Stimulated activated CD4-positive, alpha-beta T cell treated with anti-CD3 and anti-CD28 coated beads, TNF-alpha, amount 100 ng/mL, for 48 hours (primary cell): ENCODE measurements at regions not wholly inside any gene's neighbourhood (a gene's known extent, or its start where the extent isn't known, plus 50 kb on each side); places are given as distances from the start of the nearest gene placed in this dataset.

Experiments used
- DNase-seq, 3 donors: peaks; one replicate each; pipeline ENCODE4 v3.0.0-alpha.2; 2020; ENCODE audit warnings: low read depth in 3 of 3

- DNase-seq: no peak
Observed at GRCh38 chr7:155979994-155980393, 167.7 kb upstream of the SHH start.

- DNase-seq: no peak
Observed at GRCh38 chr7:155979566-155979965, 167.3 kb upstream of the SHH start.

- DNase-seq: no peak
Observed at GRCh38 chr7:155975490-155975889, 163.2 kb upstream of the SHH start.

- no peak for DNase-seq
Observed at GRCh38 chr7:155974186-155974897, 162.1 kb upstream of the SHH start.

GRCh38 chr7:155973451-155973997, 161.3 kb upstream of the SHH start:
- DNase-seq: no peak

- DNase-seq: no peak
Observed at GRCh38 chr7:155972651-155973390, 160.6 kb upstream of the SHH start.

GRCh38 chr7:155972247-155972646, 160.0 kb upstream of the SHH start:
- DNase-seq: no peak

- DNase-seq: no peak
Observed at GRCh38 chr7:155971180-155971770, 159.0 kb upstream of the SHH start.

- no peak for DNase-seq
Observed at GRCh38 chr7:155969192-155969929, 157.1 kb upstream of the SHH start.

GRCh38 chr7:155965010-155965409, 152.7 kb upstream of the SHH start:
- DNase-seq: peak in 1 of 3 donors; percentile 20

GRCh38 chr7:155964543-155964942, 152.3 kb upstream of the SHH start:
- DNase-seq: no peak

- DNase-seq: no peak
Observed at GRCh38 chr7:155963771-155964195, 151.5 kb upstream of the SHH start.

GRCh38 chr7:155963356-155963755, 151.1 kb upstream of the SHH start:
- DNase-seq: no peak

- no peak for DNase-seq
Observed at GRCh38 chr7:155962968-155963300, 150.7 kb upstream of the SHH start.

- DNase-seq: peak; percentile 20 to 42 (median 36)
Observed at GRCh38 chr7:155962191-155962967, 150.1 kb upstream of the SHH start.

GRCh38 chr7:155961241-155962190, 149.3 kb upstream of the SHH start:
- peak in 1 of 3 donors; percentile 14 for DNase-seq

GRCh38 chr7:155959894-155960293, 147.6 kb upstream of the SHH start:
- no peak for DNase-seq

GRCh38 chr7:155956977-155957376, 144.7 kb upstream of the SHH start:
- no peak for DNase-seq

GRCh38 chr7:155955367-155955635, 143.0 kb upstream of the SHH start:
- DNase-seq: no peak
